PC-3 (cell line): ENCODE measurements at regions not wholly inside any gene's neighbourhood (a gene's known extent, or its start where the extent isn't known, plus 50 kb on each side); places are given as distances from the start of the nearest gene placed in this dataset.

ENCODE experiments used
- ATAC-seq: fragments of 200-7000 bp; cut with Tn5 transposase; 2 replicates; pipeline ENCODE4 v1.9.1; 2020; ENCODE audit warnings: mild to moderate bottlenecking, moderate library complexity
- BruUV-seq: library from RNA; stranded (reverse); fragments of 400-500 nt; replicated peaks from 2 replicates; lab custom pipeline; 2021; lab: Mats Ljungman, UMichigan
- CTCF ChIA-PET: fragments of 300-600 bp; sonication (Branson Sonifier 250); formaldehyde crosslinking; loops from one replicate; lab custom pipeline; 2022; ENCODE audit warnings: antibody characterized with exemption; lab: Charles Lee
- POLR2A ChIA-PET: fragments of 300-600 bp; sonication (Branson Sonifier 250); formaldehyde crosslinking; loops from one replicate; lab custom pipeline; 2022; ENCODE audit warnings: antibody characterized with exemption; ENCODE audit not compliant: unreplicated experiment; lab: Charles Lee
- DNase-seq: peaks from one replicate; pipeline ENCODE4 v3.0.0-alpha.2; 2015
- H2AFZ ChIP-seq: fragments of 300-600 bp; sonication (generic); 2 replicates; pipeline ENCODE4 v1.6.0; 2016; ENCODE audit warnings: antibody characterized with exemption, low read length
- H3F3A ChIP-seq: fragments of 300-600 bp; sonication (generic); one replicate; pipeline ENCODE4 v1.6.0; 2017; ENCODE audit warnings: antibody characterized with exemption, low read length, control low read depth, mild to moderate bottlenecking; ENCODE audit not compliant: unreplicated experiment
- H3K27ac ChIP-seq: fragments of 300-600 bp; sonication (generic); 2 replicates; pipeline ENCODE4 v1.5.1; 2016; ENCODE audit warnings: mild to moderate bottlenecking, low read length
- H3K27me3 ChIP-seq: fragments of 300-600 bp; sonication (generic); 2 replicates; pipeline ENCODE4 v1.6.1; 2016; ENCODE audit warnings: low read length, mixed read lengths
- H3K36me3 ChIP-seq: fragments of 300-600 bp; sonication (generic); 2 replicates; pipeline ENCODE4 v1.6.1; 2016; ENCODE audit warnings: low read depth, mixed run types, low read length, mixed read lengths
- H3K4me1 ChIP-seq: fragments of 300-600 bp; sonication (generic); 2 replicates; pipeline ENCODE4 v1.5.1; 2016; ENCODE audit warnings: low read length; ENCODE audit not compliant: insufficient read depth
- H3K4me2 ChIP-seq: fragments of 300-600 bp; sonication (generic); 2 replicates; pipeline ENCODE4 v1.6.0; 2016; ENCODE audit warnings: low read length
- H3K4me3 ChIP-seq: fragments of 300-600 bp; sonication (generic); 2 replicates; pipeline ENCODE4 v1.5.1; 2016; ENCODE audit warnings: mild to moderate bottlenecking, low read length, mixed read lengths
- H3K79me2 ChIP-seq: fragments of 300-600 bp; sonication (generic); 2 replicates; pipeline ENCODE4 v1.6.1; 2017; ENCODE audit warnings: low read length, mixed read lengths
- H3K9ac ChIP-seq: fragments of 300-600 bp; sonication (generic); 2 replicates; pipeline ENCODE4 v1.6.0; 2016; ENCODE audit warnings: mild to moderate bottlenecking, low read length
- H3K9me2 ChIP-seq: fragments of 300-600 bp; sonication (generic); replicated peaks from 2 replicates; pipeline ENCODE4 v1.6.1; 2016; ENCODE audit warnings: mixed run types, low read length, mixed read lengths
- H3K9me3 ChIP-seq: fragments of 300-600 bp; sonication (generic); 2 replicates; pipeline ENCODE4 v1.6.1; 2016; ENCODE audit warnings: low read length, mixed read lengths
- H4K20me1 ChIP-seq: fragments of 300-600 bp; sonication (generic); 2 replicates; pipeline ENCODE4 v1.6.1; 2016; ENCODE audit warnings: low read length, mixed read lengths
- EZH2 ChIP-seq: fragments of 300-600 bp; sonication (generic); IDR thresholded peaks from one replicate; pipeline ENCODE4 v1.6.1; 2017; ENCODE audit warnings: antibody characterized with exemption, mild to moderate bottlenecking, low read length; ENCODE audit not compliant: unreplicated experiment
- EZH2phosphoT487 ChIP-seq: fragments of 300-600 bp; sonication (generic); IDR thresholded peaks from 2 replicates; pipeline ENCODE4 v1.6.1; 2018; ENCODE audit warnings: mild to moderate bottlenecking, antibody characterized with exemption, low read length, borderline replicate concordance
- intact Hi-C: fragments of 100-400 bp; cut with micrococcal nuclease; formaldehyde crosslinking; loops from 2 replicates; pipeline ENCODE4 v1.9.0; 2023
- TF ChIP-seq, protein P1 (sequence below): fragments of 300-600 bp; sonication (generic); conservative IDR thresholded peaks from 2 replicates; pipeline ENCODE4 v1.5.1; 2017; ENCODE audit warnings: antibody characterized with exemption, low read depth, mild to moderate bottlenecking, low read length

DNA sequence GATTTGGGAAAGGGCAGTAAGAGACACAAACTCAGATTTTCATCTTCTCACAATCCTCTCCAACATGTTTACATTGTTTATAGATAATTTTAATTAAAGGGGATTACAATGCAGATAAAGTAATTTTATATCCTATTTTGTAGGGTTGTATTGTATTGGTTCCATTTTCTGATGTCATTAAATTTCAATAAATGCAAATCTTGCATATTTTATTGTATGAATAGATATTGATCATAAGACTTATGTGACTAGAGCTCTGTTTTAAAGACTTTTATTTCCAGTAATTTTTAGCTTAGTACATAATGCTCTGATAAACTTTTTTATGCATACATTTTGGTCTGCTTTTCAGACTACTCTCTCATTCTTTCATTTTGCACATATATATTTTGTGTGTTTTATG lies 819.6 kb downstream of the TSN start:
- intact Hi-C loops: no loop called here
- CTCF ChIA-PET: no interaction called here

DNA sequence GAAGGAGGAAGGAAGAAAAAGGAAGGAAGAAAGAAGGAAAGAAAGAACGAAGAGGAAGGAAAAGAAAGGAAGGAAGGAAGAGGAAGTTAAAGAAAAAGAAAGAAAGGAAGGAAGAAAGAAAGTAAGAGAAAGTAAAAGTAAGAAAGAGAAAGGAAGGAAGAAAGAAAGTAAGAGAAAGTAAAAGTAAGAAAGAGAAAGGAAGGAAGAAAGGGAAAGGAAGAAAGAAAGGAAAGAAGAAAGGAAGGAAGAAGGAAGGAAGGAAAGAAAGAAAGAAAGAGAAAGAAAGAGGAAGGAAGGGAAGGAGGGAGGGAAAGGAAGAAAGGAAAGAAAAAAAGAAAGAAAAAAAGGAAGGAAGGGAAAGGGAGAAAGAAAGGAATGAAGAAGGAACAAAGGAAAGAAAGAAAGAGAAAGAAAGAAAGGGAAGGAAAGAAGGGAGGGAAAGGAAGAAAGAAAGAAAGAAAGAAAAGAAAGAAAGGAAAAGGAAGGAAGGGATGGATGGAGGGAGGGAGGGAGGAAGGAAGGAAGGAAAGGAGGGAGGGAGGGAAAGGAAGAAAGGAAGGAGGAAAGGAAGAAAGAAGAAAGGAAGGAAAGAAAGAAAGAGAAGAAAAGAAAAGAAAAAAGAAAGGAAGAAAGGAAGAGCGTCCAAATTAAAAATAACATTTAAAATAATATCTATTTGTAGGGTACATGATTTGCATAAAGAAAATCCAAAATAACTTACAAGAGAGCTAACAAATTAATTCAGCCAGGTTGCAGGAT lies 827.9 kb downstream of the TSN start:
- no TSS peak for BruUV-seq
- intact Hi-C loops: no loop called here
- no peaks in the 10 kb centered on the region for H3K9me3 ChIP-seq
- no peaks in the 10 kb centered on the region for H3K27me3 ChIP-seq
- no peaks in the 10 kb centered on the region for H3K36me3 ChIP-seq
- DNase-seq (no peak), ATAC-seq (no peak)
- ChIA-PET POLR2A (no interaction called here), CTCF (no interaction called here)
- H3K79me2 ChIP-seq: no peaks in the 10 kb centered on the region
- TF ChIP-seq EZH2phosphoT487 (no peak), EZH2 (no peak)
- TF ChIP-seq, protein P1, sequence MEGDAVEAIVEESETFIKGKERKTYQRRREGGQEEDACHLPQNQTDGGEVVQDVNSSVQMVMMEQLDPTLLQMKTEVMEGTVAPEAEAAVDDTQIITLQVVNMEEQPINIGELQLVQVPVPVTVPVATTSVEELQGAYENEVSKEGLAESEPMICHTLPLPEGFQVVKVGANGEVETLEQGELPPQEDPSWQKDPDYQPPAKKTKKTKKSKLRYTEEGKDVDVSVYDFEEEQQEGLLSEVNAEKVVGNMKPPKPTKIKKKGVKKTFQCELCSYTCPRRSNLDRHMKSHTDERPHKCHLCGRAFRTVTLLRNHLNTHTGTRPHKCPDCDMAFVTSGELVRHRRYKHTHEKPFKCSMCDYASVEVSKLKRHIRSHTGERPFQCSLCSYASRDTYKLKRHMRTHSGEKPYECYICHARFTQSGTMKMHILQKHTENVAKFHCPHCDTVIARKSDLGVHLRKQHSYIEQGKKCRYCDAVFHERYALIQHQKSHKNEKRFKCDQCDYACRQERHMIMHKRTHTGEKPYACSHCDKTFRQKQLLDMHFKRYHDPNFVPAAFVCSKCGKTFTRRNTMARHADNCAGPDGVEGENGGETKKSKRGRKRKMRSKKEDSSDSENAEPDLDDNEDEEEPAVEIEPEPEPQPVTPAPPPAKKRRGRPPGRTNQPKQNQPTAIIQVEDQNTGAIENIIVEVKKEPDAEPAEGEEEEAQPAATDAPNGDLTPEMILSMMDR: no peak
- H3K27ac ChIP-seq: no peak overlapping the region
- H3K4me2 ChIP-seq: no peak overlapping the region
- H3K9ac ChIP-seq: no peak overlapping the region
- H3K9me2 ChIP-seq: no peaks in the 10 kb centered on the region
- H2AFZ ChIP-seq: no peak overlapping the region
- H3F3A ChIP-seq: no peaks in the 10 kb centered on the region
- H3K4me3 ChIP-seq: no peak overlapping the region
- no peaks in the 10 kb centered on the region for H4K20me1 ChIP-seq
- no peaks in the 10 kb centered on the region for H3K4me1 ChIP-seq

More for the DNA sequence above, 819.6 kb downstream of the TSN start:
- H3K9me2 ChIP-seq: no peaks in the 10 kb centered on the region
- no peaks in the 10 kb centered on the region for H3K9me3 ChIP-seq
- H3K79me2 ChIP-seq: no peaks in the 10 kb centered on the region
- H4K20me1 ChIP-seq: no peaks in the 10 kb centered on the region
- ATAC-seq: no peak
- H3K36me3 ChIP-seq: no peaks in the 10 kb centered on the region
- H3K27ac ChIP-seq: no peak overlapping the region
- no peaks in the 10 kb centered on the region for H3K27me3 ChIP-seq
- H3K4me3 ChIP-seq: no peak overlapping the region
- H3K9ac ChIP-seq: no peak overlapping the region
- no peak for TF ChIP-seq EZH2
- H3K4me1 ChIP-seq: no peaks in the 10 kb centered on the region
- no peaks in the 10 kb centered on the region for H3F3A ChIP-seq
- no peak overlapping the region for H3K4me2 ChIP-seq
- BruUV-seq: no TSS peak
- no peak for DNase-seq
- no peak overlapping the region for H2AFZ ChIP-seq
- POLR2A ChIA-PET: no interaction called here

DNA sequence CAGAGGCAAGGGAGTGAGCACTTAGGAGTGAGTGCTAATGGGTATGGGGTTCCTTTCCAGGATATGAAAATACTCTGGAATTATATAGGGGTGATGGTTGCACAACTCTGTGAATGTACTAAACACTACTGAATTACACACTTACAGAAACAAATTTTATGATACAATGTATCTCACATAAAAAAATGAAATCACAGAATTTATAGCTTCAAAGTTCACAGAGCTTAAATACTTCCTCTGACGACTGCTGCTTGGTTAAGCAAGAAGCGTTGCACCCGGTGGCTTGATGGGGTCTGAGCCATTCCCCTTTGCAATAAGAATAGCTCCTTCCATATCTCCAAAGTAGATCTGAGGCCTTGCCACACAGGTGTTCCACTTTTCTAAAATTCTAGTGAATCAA lies 835.1 kb downstream of the TSN start:
- DNase-seq: no peak
- Histone ChIP-seq H3K27ac (no peak overlapping the region), H3K9me3 (no peaks in the 10 kb centered on the region), H3K4me1 (no peaks in the 10 kb centered on the region), H3K9me2 (no peaks in the 10 kb centered on the region), H3K27me3 (no peaks in the 10 kb centered on the region), H2AFZ (no peak overlapping the region), H4K20me1 (no peaks in the 10 kb centered on the region), H3K4me2 (no peak overlapping the region), H3F3A (no peaks in the 10 kb centered on the region), H3K36me3 (no peaks in the 10 kb centered on the region), H3K79me2 (no peaks in the 10 kb centered on the region), H3K4me3 (no peak overlapping the region), H3K9ac (no peak overlapping the region)
- intact Hi-C loops: no loop called here
- ChIA-PET POLR2A (no interaction called here), CTCF (no interaction called here)
- TF ChIP-seq EZH2phosphoT487 (no peak), EZH2 (no peak)
- TF ChIP-seq, protein P1: no peak
- no peak for ATAC-seq
- BruUV-seq: no TSS peak
